ENCODE measurements at regions not wholly inside any gene's neighbourhood (a gene's known extent, or its start where the extent isn't known, plus 50 kb on each side); places are given as distances from the start of the nearest gene placed in this dataset.

- Histone ChIP-seq H3K9me1 (ENCODE audit: control insufficient read depth, extremely low read depth, insufficient read depth, low read length) (no peaks in the 10 kb centered on the region), H3K4me2 (ENCODE audit: control insufficient read depth, extremely low read depth, insufficient read depth, low read depth, low read length) (no peak overlapping the region), H3K27me3 (ENCODE audit: control insufficient read depth, extremely low read depth, insufficient read depth, low read length) (no peaks in the 10 kb centered on the region), H3K4me1 (ENCODE audit: control insufficient read depth, extremely low read depth, insufficient read depth, low read length) (peaks cover 15% of the 10 kb centered on the region), H3K36me3 (ENCODE audit: control insufficient read depth in 2 of 2, extremely low read depth in 1 of 2, insufficient read depth in 2 of 2, low read length in 2 of 2) (no peaks in the 10 kb centered on the region), H3K4me3 (ENCODE audit: control insufficient read depth in 2 of 3, extremely low read depth in 1 of 3, insufficient read depth in 2 of 3, low read depth in 1 of 3, low read length in 3 of 3) (no peak overlapping the region), H3K9me3 (ENCODE audit: control insufficient read depth, low read depth, low read length) (no peaks in the 10 kb centered on the region), H3K9ac (ENCODE audit: control insufficient read depth, extremely low read depth, insufficient read depth, low read length) (no peak overlapping the region), H4K20me1 (ENCODE audit: control insufficient read depth, extremely low read depth, insufficient read depth, low read length) (no peaks in the 10 kb centered on the region), H2AFZ (ENCODE audit: control insufficient read depth, low read length) (no peak overlapping the region), H3K27ac (ENCODE audit: control insufficient read depth, insufficient read depth, low read length) (no peak overlapping the region), H3K79me2 (ENCODE audit: control insufficient read depth, insufficient read depth, low read length) (no peaks in the 10 kb centered on the region)
- DNase-seq (ENCODE audit: low read depth, low spot score) (no peak), FAIRE-seq (no peak)
- TF ChIP-seq EZH2 (IDR thresholded peaks at IDR 0.05; ENCODE audit: low read length) (no peak), CTCF (optimal IDR thresholded peaks at IDR 0.05 in 1 of 3, IDR thresholded peaks at IDR 0.05 in 1 of 3, conservative IDR thresholded peaks at IDR 0.05 in 1 of 3; ENCODE audit: extremely low read depth in 1 of 3, insufficient read depth in 2 of 3, low read length in 3 of 3) (no peak)
- dilution Hi-C loops (cut with MboI; ENCODE audit: extremely low pct_ligation_motif_present, low sequenced_read_pairs) = no loop called here
Measured at GRCh38 chr3:73783811-73784210, 159.1 kb upstream of the PDZRN3 start.

GRCh38 chr3:73781541-73781940 is 156.8 kb upstream of the PDZRN3 start:
- no peak overlapping the region for H3K9ac ChIP-seq (ENCODE audit: control insufficient read depth, extremely low read depth, insufficient read depth, low read length)
- H4K20me1 ChIP-seq (ENCODE audit: control insufficient read depth, extremely low read depth, insufficient read depth, low read length) = no peaks in the 10 kb centered on the region
- no peaks in the 10 kb centered on the region for H3K27me3 ChIP-seq (ENCODE audit: control insufficient read depth, extremely low read depth, insufficient read depth, low read length)
- H3K27ac ChIP-seq (ENCODE audit: control insufficient read depth, insufficient read depth, low read length) = no peak overlapping the region
- TF ChIP-seq CTCF (optimal IDR thresholded peaks at IDR 0.05 in 1 of 3, IDR thresholded peaks at IDR 0.05 in 1 of 3, conservative IDR thresholded peaks at IDR 0.05 in 1 of 3; ENCODE audit: extremely low read depth in 1 of 3, insufficient read depth in 2 of 3, low read length in 3 of 3) = no peak
- TF ChIP-seq EZH2 (IDR thresholded peaks at IDR 0.05; ENCODE audit: low read length) = no peak
- H3K36me3 ChIP-seq (ENCODE audit: control insufficient read depth in 2 of 2, extremely low read depth in 1 of 2, insufficient read depth in 2 of 2, low read length in 2 of 2) = no peaks in the 10 kb centered on the region
- H3K9me3 ChIP-seq (ENCODE audit: control insufficient read depth, low read depth, low read length) = no peaks in the 10 kb centered on the region
- dilution Hi-C loops (cut with MboI; ENCODE audit: extremely low pct_ligation_motif_present, low sequenced_read_pairs) = no loop called here
- no peak overlapping the region for H3K4me2 ChIP-seq (ENCODE audit: control insufficient read depth, extremely low read depth, insufficient read depth, low read depth, low read length)
- H3K9me1 ChIP-seq (ENCODE audit: control insufficient read depth, extremely low read depth, insufficient read depth, low read length) = no peaks in the 10 kb centered on the region
- H3K79me2 ChIP-seq (ENCODE audit: control insufficient read depth, insufficient read depth, low read length) = no peaks in the 10 kb centered on the region
- FAIRE-seq (no peak), DNase-seq (ENCODE audit: low read depth, low spot score) (no peak)
- H3K4me1 ChIP-seq (ENCODE audit: control insufficient read depth, extremely low read depth, insufficient read depth, low read length) = peaks cover 9% of the 10 kb centered on the region
- no peak overlapping the region for H3K4me3 ChIP-seq (ENCODE audit: control insufficient read depth in 2 of 3, extremely low read depth in 1 of 3, insufficient read depth in 2 of 3, low read depth in 1 of 3, low read length in 3 of 3)
- H2AFZ ChIP-seq (ENCODE audit: control insufficient read depth, low read length) = no peak overlapping the region
